Caco-2 (cell line): ENCODE measurements at regions not wholly inside any gene's neighbourhood (a gene's known extent, or its start where the extent isn't known, plus 50 kb on each side); places are given as distances from the start of the nearest gene placed in this dataset.

Source experiments
- BruUV-seq: library from RNA; stranded (reverse); fragments of 400-500 nt; replicated peaks from 2 replicates; lab custom pipeline; 2021; lab: Mats Ljungman, UMichigan
- CTCF ChIA-PET: fragments of 300-600 bp; sonication (Branson Sonifier 250); formaldehyde crosslinking; loops from one replicate; lab custom pipeline; 2022; ENCODE audit warnings: antibody characterized with exemption; lab: Charles Lee
- POLR2A ChIA-PET: fragments of 300-600 bp; sonication (Branson Sonifier 250); formaldehyde crosslinking; loops from one replicate; lab custom pipeline; 2022; ENCODE audit warnings: antibody characterized with exemption; lab: Charles Lee
- DNase-seq, 2 experiments: peaks; one replicate each; pipeline versions ENCODE4 v3.0.0 to v3.0.0-alpha.2; 2020 to 2022
- H3K27me3 ChIP-seq: replicated peaks from 2 replicates; pipeline ENCODE4 v1.6.0; 2011; ENCODE audit warnings: low read length; ENCODE audit not compliant: control insufficient read depth, insufficient read depth
- H3K36me3 ChIP-seq: 2 replicates; pipeline ENCODE4 v1.5.1; 2011; ENCODE audit warnings: low read length; ENCODE audit not compliant: control insufficient read depth, insufficient read depth
- H3K4me1 ChIP-seq: fragments of 250-450 bp; sonication (Bioruptor Pico); 2 replicates; pipeline ENCODE4 v1.5.1; 2020; ENCODE audit warnings: mild to moderate bottlenecking
- H3K4me3 ChIP-seq: 2 replicates; pipeline ENCODE4 v1.5.1; 2011; ENCODE audit warnings: low read depth, mild to moderate bottlenecking, control low read depth, low read length
- H3K9me3 ChIP-seq: fragments of 250-450 bp; sonication (Bioruptor Pico); 2 replicates; pipeline ENCODE4 v1.5.1; 2020; ENCODE audit warnings: mild to moderate bottlenecking, moderate library complexity
- H3K27ac Mint-ChIP-seq: one replicate; pipeline ENCODE4 v1.8.0; 2022; ENCODE audit warnings: mixed read lengths; ENCODE audit not compliant: unreplicated experiment
- H3K27me3 Mint-ChIP-seq: one replicate; pipeline ENCODE4 v1.8.0; 2022; ENCODE audit warnings: mixed read lengths; ENCODE audit not compliant: insufficient read depth, unreplicated experiment
- H3K36me3 Mint-ChIP-seq: one replicate; pipeline ENCODE4 v1.8.0; 2022; ENCODE audit warnings: mild to moderate bottlenecking, mixed read lengths; ENCODE audit not compliant: insufficient read depth, unreplicated experiment
- H3K4me1 Mint-ChIP-seq: one replicate; pipeline ENCODE4 v1.8.0; 2022; ENCODE audit warnings: low read depth, mixed read lengths; ENCODE audit not compliant: unreplicated experiment
- H3K4me3 Mint-ChIP-seq: one replicate; pipeline ENCODE4 v1.8.0; 2022; ENCODE audit warnings: mild to moderate bottlenecking, moderate library complexity, mixed read lengths; ENCODE audit not compliant: unreplicated experiment
- H3K9me3 Mint-ChIP-seq: one replicate; pipeline ENCODE4 v1.8.0; 2022; ENCODE audit warnings: mixed read lengths; ENCODE audit not compliant: unreplicated experiment
- CTCF ChIP-seq, 2 experiments: fragments of 200-600 bp in 1 of 2; IDR thresholded peaks; 1 replicate in 1 of 2; 2 replicates in 1 of 2; pipeline versions ENCODE4 v1.5.1 to v1.8.0; 2011 to 2022; ENCODE audit warnings: antibody characterized with exemption in 1 of 2, control low read depth in 1 of 2, inconsistent platforms in 1 of 2, low read depth in 1 of 2, low read length in 1 of 2, mild to moderate bottlenecking in 1 of 2, moderate library complexity in 1 of 2; ENCODE audit not compliant: insufficient read depth in 1 of 2, severe bottlenecking in 1 of 2, unreplicated experiment in 1 of 2
- intact Hi-C: fragments of 100-400 bp; cut with micrococcal nuclease; formaldehyde crosslinking; loops from one replicate; pipeline ENCODE4 v1.10.0; 2022; ENCODE audit not compliant: unreplicated experiment

- Histone ChIP-seq H3K9me3 (no peaks in the 10 kb centered on the region), H3K36me3 (no peaks in the 10 kb centered on the region), H3K27me3 (no peaks in the 10 kb centered on the region), H3K4me3 (no peak overlapping the region), H3K4me1 (peaks cover 22% of the 10 kb centered on the region; the same call in 1 of the 2 replicates)
- H3K4me3 Mint-ChIP-seq = no peak overlapping the region
- no peaks in the 10 kb centered on the region for H3K9me3 Mint-ChIP-seq
- no peak for DNase-seq
- POLR2A ChIA-PET = no interaction called here
- no peak for TF ChIP-seq CTCF (IDR thresholded peaks at IDR 0.05; ENCODE audit: insufficient read depth in 1 of 2, low read depth in 1 of 2, low read length in 1 of 2, severe bottlenecking in 1 of 2, unreplicated experiment in 1 of 2)
- no peak overlapping the region for H3K27ac Mint-ChIP-seq
- H3K27me3 Mint-ChIP-seq = no peaks in the 10 kb centered on the region
- CTCF ChIA-PET = no interaction called here
- intact Hi-C loops = no loop called here
- BruUV-seq = no TSS peak
- H3K4me1 Mint-ChIP-seq = no peaks in the 10 kb centered on the region
- H3K36me3 Mint-ChIP-seq = no peaks in the 10 kb centered on the region
Measured at GRCh38 chr4:100106982-100107381, 83.3 kb downstream of the DDIT4L start.

- H3K36me3 ChIP-seq = no peaks in the 10 kb centered on the region
- BruUV-seq = no TSS peak
- POLR2A ChIA-PET = no interaction called here
Measured at GRCh38 chr4:100103671-100104070, 86.6 kb downstream of the DDIT4L start.

GRCh38 chr4:100100985-100101384 is 89.3 kb downstream of the DDIT4L start:
- Histone ChIP-seq H3K4me1 (0 out of 2 replicates have a peak, but pooled peaks cover 7% of the 10 kb centered on the region), H3K27me3 (no peaks in the 10 kb centered on the region), H3K9me3 (no peaks in the 10 kb centered on the region), H3K4me3 (no peak overlapping the region), H3K36me3 (no peaks in the 10 kb centered on the region)
- H3K36me3 Mint-ChIP-seq = no peaks in the 10 kb centered on the region
- H3K4me3 Mint-ChIP-seq = no peak overlapping the region
- H3K27me3 Mint-ChIP-seq = no peaks in the 10 kb centered on the region
- BruUV-seq = no TSS peak
- ChIA-PET CTCF (no interaction called here), POLR2A (no interaction called here)
- no peak for TF ChIP-seq CTCF (IDR thresholded peaks at IDR 0.05; ENCODE audit: insufficient read depth in 1 of 2, low read depth in 1 of 2, low read length in 1 of 2, severe bottlenecking in 1 of 2, unreplicated experiment in 1 of 2)
- H3K4me1 Mint-ChIP-seq = peaks cover 8% of the 10 kb centered on the region
- no peak for DNase-seq
- H3K9me3 Mint-ChIP-seq = no peaks in the 10 kb centered on the region
- H3K27ac Mint-ChIP-seq = no peak overlapping the region
- intact Hi-C loops = no loop called here

More at GRCh38 chr4:100103671-100104070, 86.6 kb downstream of the DDIT4L start:
- Mint-ChIP-seq H3K4me1 (peaks cover 6% of the 10 kb centered on the region), H3K27me3 (no peaks in the 10 kb centered on the region), H3K27ac (no peak overlapping the region), H3K4me3 (no peak overlapping the region), H3K9me3 (no peaks in the 10 kb centered on the region), H3K36me3 (no peaks in the 10 kb centered on the region)
- no peak overlapping the region for H3K4me3 ChIP-seq
- peaks cover 12% of the 10 kb centered on the region; the same call in 1 of the 2 replicates for H3K4me1 ChIP-seq
- DNase-seq = no peak
- H3K27me3 ChIP-seq = no peaks in the 10 kb centered on the region
- TF ChIP-seq CTCF (IDR thresholded peaks at IDR 0.05; ENCODE audit: insufficient read depth in 1 of 2, low read depth in 1 of 2, low read length in 1 of 2, severe bottlenecking in 1 of 2, unreplicated experiment in 1 of 2) = no peak
- intact Hi-C loops = no loop called here
- CTCF ChIA-PET = no interaction called here
- no peaks in the 10 kb centered on the region for H3K9me3 ChIP-seq
